ENCODE measurements at regions not wholly inside any gene's neighbourhood (a gene's known extent, or its start where the extent isn't known, plus 50 kb on each side); places are given as distances from the start of the nearest gene placed in this dataset.
"Not testable (repeated sequence)": the region's sequence is repeated elsewhere in the genome, so short reads cannot be mapped to it uniquely, and the experiment has no call there.

GRCh38 chr7:9919-10318 lies 182.5 kb upstream of the FAM20C start:
- H3K27ac Mint-ChIP-seq; H3K4me3 Mint-ChIP-seq; DNase-seq; H3K9me3 Mint-ChIP-seq; H3K4me1 Mint-ChIP-seq (ENCODE audit: low read depth); H3K27me3 Mint-ChIP-seq (ENCODE audit: low read depth); ATAC-seq (replicated peaks in 1 of 2); H3K36me3 Mint-ChIP-seq (ENCODE audit: insufficient read depth in 2 of 2): not testable (repeated sequence)

- DNase-seq; H3K27me3 Mint-ChIP-seq (ENCODE audit: low read depth); H3K9me3 Mint-ChIP-seq; H3K27ac Mint-ChIP-seq; H3K36me3 Mint-ChIP-seq (ENCODE audit: insufficient read depth in 2 of 2); H3K4me1 Mint-ChIP-seq (ENCODE audit: low read depth); ATAC-seq (replicated peaks in 1 of 2); H3K4me3 Mint-ChIP-seq: not testable (repeated sequence)
Measured at GRCh38 chr7:32565-33280, 159.6 kb upstream of the FAM20C start.

- H3K4me3 Mint-ChIP-seq; DNase-seq; H3K27ac Mint-ChIP-seq; H3K9me3 Mint-ChIP-seq; ATAC-seq (replicated peaks in 1 of 2); H3K36me3 Mint-ChIP-seq (ENCODE audit: insufficient read depth in 2 of 2); H3K27me3 Mint-ChIP-seq (ENCODE audit: low read depth); H3K4me1 Mint-ChIP-seq (ENCODE audit: low read depth): not testable (repeated sequence)
Measured at GRCh38 chr7:35121-35541, 157.2 kb upstream of the FAM20C start.

- not testable (repeated sequence) for ATAC-seq (replicated peaks in 1 of 2); H3K27me3 Mint-ChIP-seq (ENCODE audit: low read depth); H3K4me1 Mint-ChIP-seq (ENCODE audit: low read depth); DNase-seq; H3K36me3 Mint-ChIP-seq (ENCODE audit: insufficient read depth in 2 of 2); H3K9me3 Mint-ChIP-seq; H3K4me3 Mint-ChIP-seq; H3K27ac Mint-ChIP-seq
Measured at GRCh38 chr7:36539-36938, 155.8 kb upstream of the FAM20C start.

GRCh38 chr7:37656-38055 lies 154.7 kb upstream of the FAM20C start:
- not testable (repeated sequence) for H3K9me3 Mint-ChIP-seq; H3K4me1 Mint-ChIP-seq (ENCODE audit: low read depth); H3K4me3 Mint-ChIP-seq; H3K36me3 Mint-ChIP-seq (ENCODE audit: insufficient read depth in 2 of 2); ATAC-seq (replicated peaks in 1 of 2); DNase-seq; H3K27ac Mint-ChIP-seq
- peaks cover 11% of the 10 kb centered on the region for H3K27me3 Mint-ChIP-seq (ENCODE audit: low read depth)

GRCh38 chr7:38444-38843 lies 153.9 kb upstream of the FAM20C start:
- H3K4me3 Mint-ChIP-seq; DNase-seq; ATAC-seq (replicated peaks in 1 of 2); H3K4me1 Mint-ChIP-seq (ENCODE audit: low read depth); H3K27ac Mint-ChIP-seq; H3K36me3 Mint-ChIP-seq (ENCODE audit: insufficient read depth in 2 of 2); H3K9me3 Mint-ChIP-seq: not testable (repeated sequence)
- peaks cover 11% of the 10 kb centered on the region for H3K27me3 Mint-ChIP-seq (ENCODE audit: low read depth)

- H3K9me3 Mint-ChIP-seq; H3K4me3 Mint-ChIP-seq; DNase-seq; H3K36me3 Mint-ChIP-seq (ENCODE audit: insufficient read depth in 2 of 2); ATAC-seq (replicated peaks in 1 of 2); H3K27ac Mint-ChIP-seq; H3K4me1 Mint-ChIP-seq (ENCODE audit: low read depth): not testable (repeated sequence)
- H3K27me3 Mint-ChIP-seq (ENCODE audit: low read depth) = peaks cover 20% of the 10 kb centered on the region
Measured at GRCh38 chr7:39984-40740, 152.2 kb upstream of the FAM20C start.

GRCh38 chr7:40799-41750 lies 151.3 kb upstream of the FAM20C start:
- peaks cover 12% of the 10 kb centered on the region for H3K4me1 Mint-ChIP-seq (ENCODE audit: low read depth)
- no peaks in the 10 kb centered on the region for H3K36me3 Mint-ChIP-seq (ENCODE audit: insufficient read depth in 2 of 2)
- ATAC-seq (replicated peaks in 1 of 2) (no peak), DNase-seq (no peak)
- H3K27me3 Mint-ChIP-seq (ENCODE audit: low read depth) = peaks cover 29% of the 10 kb centered on the region
- H3K9me3 Mint-ChIP-seq = no peaks in the 10 kb centered on the region
- no peak overlapping the region for H3K27ac Mint-ChIP-seq
- no peak overlapping the region for H3K4me3 Mint-ChIP-seq

GRCh38 chr7:41917-42565 lies 150.3 kb upstream of the FAM20C start:
- Mint-ChIP-seq H3K27me3 (ENCODE audit: low read depth) (peaks cover 35% of the 10 kb centered on the region), H3K36me3 (ENCODE audit: insufficient read depth in 2 of 2) (no peaks in the 10 kb centered on the region), H3K9me3 (no peaks in the 10 kb centered on the region), H3K27ac (no peak overlapping the region), H3K4me1 (ENCODE audit: low read depth) (peaks cover 12% of the 10 kb centered on the region), H3K4me3 (no peak overlapping the region)
- DNase-seq (no peak), ATAC-seq (replicated peaks in 1 of 2) (no peak)

GRCh38 chr7:43791-44540 lies 148.4 kb upstream of the FAM20C start:
- no peaks in the 10 kb centered on the region for H3K36me3 Mint-ChIP-seq (ENCODE audit: insufficient read depth in 2 of 2)
- H3K27ac Mint-ChIP-seq = no peak overlapping the region
- peaks cover 38% of the 10 kb centered on the region for H3K27me3 Mint-ChIP-seq (ENCODE audit: low read depth)
- DNase-seq = no peak
- no peak for ATAC-seq (replicated peaks in 1 of 2)
- H3K4me1 Mint-ChIP-seq (ENCODE audit: low read depth) = peaks cover 12% of the 10 kb centered on the region
- H3K4me3 Mint-ChIP-seq = no peak overlapping the region
- no peaks in the 10 kb centered on the region for H3K9me3 Mint-ChIP-seq

- no peak for ATAC-seq (replicated peaks in 1 of 2)
- H3K4me3 Mint-ChIP-seq = no peak overlapping the region
Measured at GRCh38 chr7:44541-44896, 147.9 kb upstream of the FAM20C start.

More at GRCh38 chr7:44541-44896, 147.9 kb upstream of the FAM20C start:
- Mint-ChIP-seq H3K4me1 (ENCODE audit: low read depth) (peaks cover 12% of the 10 kb centered on the region), H3K27ac (no peak overlapping the region), H3K9me3 (no peaks in the 10 kb centered on the region), H3K27me3 (ENCODE audit: low read depth) (peaks cover 38% of the 10 kb centered on the region), H3K36me3 (ENCODE audit: insufficient read depth in 2 of 2) (no peaks in the 10 kb centered on the region)
- DNase-seq = no peak

All from activated T-cell treated with anti-CD3 and anti-CD28 coated beads, Interleukin-2, amount 50 U/mL, for 72 hours (primary cell).